ENCODE measurements at regions not wholly inside any gene's neighbourhood (a gene's known extent, or its start where the extent isn't known, plus 50 kb on each side); places are given as distances from the start of the nearest gene placed in this dataset.

DNA sequence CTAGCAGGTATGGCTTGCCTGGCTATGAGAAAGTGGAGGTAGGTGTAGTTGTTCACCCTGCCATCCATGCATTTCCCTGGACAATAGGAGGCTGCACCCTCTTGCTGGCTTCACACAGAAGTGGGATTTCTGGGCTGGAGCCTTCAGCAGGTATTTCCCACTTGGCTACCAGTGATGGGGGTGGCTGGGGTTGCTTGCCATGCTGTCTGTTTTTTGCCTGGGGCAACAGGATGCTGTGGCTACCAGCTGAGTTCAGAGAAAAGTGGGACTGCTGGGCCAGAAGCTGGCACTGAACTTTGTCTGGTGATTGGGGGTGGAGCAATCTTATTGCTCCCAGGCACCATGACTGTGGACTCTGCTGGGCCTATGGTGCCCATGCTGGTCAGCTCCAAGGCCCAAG, 299.6 kb downstream of the FAM170A start:
- Mint-ChIP-seq H3K36me3 (ENCODE audit: insufficient read depth) (no peaks in the 10 kb centered on the region), H3K4me1 (ENCODE audit: low read depth) (peaks cover 3% of the 10 kb centered on the region), H3K27me3 (no peaks in the 10 kb centered on the region), H3K9me3 (ENCODE audit: low read depth) (no peaks in the 10 kb centered on the region), H3K4me3 (ENCODE audit: low read depth) (no peak overlapping the region), H3K27ac (no peak overlapping the region)
- no peak for DNase-seq (ENCODE audit: low spot score, unreplicated experiment)
- TF ChIP-seq, protein P1, sequence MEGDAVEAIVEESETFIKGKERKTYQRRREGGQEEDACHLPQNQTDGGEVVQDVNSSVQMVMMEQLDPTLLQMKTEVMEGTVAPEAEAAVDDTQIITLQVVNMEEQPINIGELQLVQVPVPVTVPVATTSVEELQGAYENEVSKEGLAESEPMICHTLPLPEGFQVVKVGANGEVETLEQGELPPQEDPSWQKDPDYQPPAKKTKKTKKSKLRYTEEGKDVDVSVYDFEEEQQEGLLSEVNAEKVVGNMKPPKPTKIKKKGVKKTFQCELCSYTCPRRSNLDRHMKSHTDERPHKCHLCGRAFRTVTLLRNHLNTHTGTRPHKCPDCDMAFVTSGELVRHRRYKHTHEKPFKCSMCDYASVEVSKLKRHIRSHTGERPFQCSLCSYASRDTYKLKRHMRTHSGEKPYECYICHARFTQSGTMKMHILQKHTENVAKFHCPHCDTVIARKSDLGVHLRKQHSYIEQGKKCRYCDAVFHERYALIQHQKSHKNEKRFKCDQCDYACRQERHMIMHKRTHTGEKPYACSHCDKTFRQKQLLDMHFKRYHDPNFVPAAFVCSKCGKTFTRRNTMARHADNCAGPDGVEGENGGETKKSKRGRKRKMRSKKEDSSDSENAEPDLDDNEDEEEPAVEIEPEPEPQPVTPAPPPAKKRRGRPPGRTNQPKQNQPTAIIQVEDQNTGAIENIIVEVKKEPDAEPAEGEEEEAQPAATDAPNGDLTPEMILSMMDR (IDR thresholded peaks at IDR 0.05; ENCODE audit: unreplicated experiment) = no peak

DNA sequence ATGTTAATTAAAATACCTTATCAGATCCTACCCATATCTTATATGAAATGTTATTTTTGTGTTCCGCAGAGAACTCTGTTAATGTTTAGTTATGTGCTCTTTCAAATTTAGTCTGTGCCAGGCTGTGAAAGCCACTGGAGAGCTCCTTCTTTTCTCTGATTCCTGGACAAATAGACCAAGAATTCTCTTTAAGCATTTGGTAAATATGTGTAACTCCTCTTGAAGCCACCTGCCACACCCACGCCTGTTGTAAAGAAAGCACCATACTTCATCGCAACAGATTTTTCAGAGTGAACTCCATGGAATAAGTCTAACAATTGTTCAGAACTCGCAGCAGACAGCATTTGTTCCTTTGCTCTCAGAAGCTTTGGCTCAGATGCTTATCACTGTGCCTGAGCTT, 301.1 kb downstream of the FAM170A start:
- Mint-ChIP-seq H3K4me1 (ENCODE audit: low read depth) (peaks cover 3% of the 10 kb centered on the region), H3K27me3 (no peaks in the 10 kb centered on the region), H3K27ac (no peak overlapping the region), H3K9me3 (ENCODE audit: low read depth) (no peaks in the 10 kb centered on the region), H3K4me3 (ENCODE audit: low read depth) (no peak overlapping the region), H3K36me3 (ENCODE audit: insufficient read depth) (no peaks in the 10 kb centered on the region)
- DNase-seq (ENCODE audit: low spot score, unreplicated experiment) = no peak
- TF ChIP-seq, protein P1 (IDR thresholded peaks at IDR 0.05; ENCODE audit: unreplicated experiment) = no peak

DNA sequence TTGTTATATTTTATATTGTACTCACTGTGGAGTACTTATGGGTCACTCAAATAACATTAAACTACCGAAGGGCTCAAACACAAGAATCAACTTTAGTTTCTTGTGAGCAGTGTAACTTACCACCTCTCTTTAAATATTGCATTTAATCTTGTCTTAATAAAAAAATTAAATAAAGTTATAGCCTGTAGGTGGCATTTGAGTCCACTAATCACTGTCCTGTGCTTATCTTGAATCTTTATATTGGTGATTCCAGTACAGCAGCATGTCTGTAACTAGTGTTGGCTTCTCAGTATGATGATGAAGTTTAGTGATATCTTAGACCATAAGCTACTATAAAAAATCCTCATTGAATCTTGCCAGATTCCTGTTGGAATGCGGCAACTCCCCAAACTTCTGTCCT, 313.8 kb downstream of the FAM170A start:
- no peaks in the 10 kb centered on the region for H3K36me3 Mint-ChIP-seq (ENCODE audit: insufficient read depth)
- no peak overlapping the region for H3K4me3 Mint-ChIP-seq (ENCODE audit: low read depth)
- peaks cover 17% of the 10 kb centered on the region for H3K9me3 Mint-ChIP-seq (ENCODE audit: low read depth)
- no peaks in the 10 kb centered on the region for H3K4me1 Mint-ChIP-seq (ENCODE audit: low read depth)
- TF ChIP-seq, protein P1 (IDR thresholded peaks at IDR 0.05; ENCODE audit: unreplicated experiment) = no peak
- no peak overlapping the region for H3K27ac Mint-ChIP-seq
- H3K27me3 Mint-ChIP-seq = no peaks in the 10 kb centered on the region
- DNase-seq (ENCODE audit: low spot score, unreplicated experiment) = no peak

DNA sequence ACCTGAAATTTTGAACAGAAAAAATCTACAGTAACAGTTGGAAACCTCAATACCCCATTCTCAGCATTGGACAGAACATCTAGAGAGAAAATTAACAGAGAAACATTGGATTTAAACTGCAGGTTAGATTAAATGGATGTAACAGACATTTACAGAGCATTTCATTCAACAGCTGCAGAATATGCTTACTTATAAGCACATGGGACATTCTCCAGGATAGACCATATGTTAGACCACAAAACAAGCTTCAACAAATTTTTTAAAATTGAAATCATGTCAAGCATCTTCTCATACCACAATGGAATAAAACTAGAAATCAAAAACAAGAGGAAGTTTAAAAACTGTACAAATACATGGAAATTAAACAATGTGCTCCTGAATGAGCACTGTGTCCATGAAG, 316.3 kb downstream of the FAM170A start:
- TF ChIP-seq, protein P1 (IDR thresholded peaks at IDR 0.05; ENCODE audit: unreplicated experiment) = no peak
- no peak for DNase-seq (ENCODE audit: low spot score, unreplicated experiment)
- no peaks in the 10 kb centered on the region for H3K27me3 Mint-ChIP-seq
- no peak overlapping the region for H3K4me3 Mint-ChIP-seq (ENCODE audit: low read depth)
- H3K36me3 Mint-ChIP-seq (ENCODE audit: insufficient read depth) = no peaks in the 10 kb centered on the region
- H3K4me1 Mint-ChIP-seq (ENCODE audit: low read depth) = no peaks in the 10 kb centered on the region
- H3K9me3 Mint-ChIP-seq (ENCODE audit: low read depth) = peaks cover 12% of the 10 kb centered on the region
- H3K27ac Mint-ChIP-seq = no peak overlapping the region

DNA sequence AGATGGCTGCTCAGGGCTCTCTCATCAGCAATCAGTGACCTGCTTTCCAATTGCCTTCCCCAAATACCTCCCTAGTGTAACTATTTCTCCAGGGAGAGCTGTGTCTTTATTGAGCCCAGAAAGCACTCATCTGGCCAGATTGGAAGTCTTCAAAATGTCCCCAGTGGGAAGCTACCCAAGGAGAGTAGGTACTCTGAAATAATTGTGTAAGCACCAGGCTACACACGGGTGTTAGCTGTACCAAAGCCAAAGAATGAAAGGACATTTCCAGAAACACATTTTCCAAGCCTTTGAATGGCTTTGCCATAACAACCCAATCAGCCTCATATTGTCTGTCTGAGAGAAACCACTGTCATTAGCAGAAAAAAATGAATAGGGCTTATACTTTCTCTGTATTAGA, 318.8 kb downstream of the FAM170A start:
- no peak overlapping the region for H3K4me3 Mint-ChIP-seq (ENCODE audit: low read depth)
- H3K4me1 Mint-ChIP-seq (ENCODE audit: low read depth) = peaks cover 9% of the 10 kb centered on the region
- peaks cover 12% of the 10 kb centered on the region for H3K9me3 Mint-ChIP-seq (ENCODE audit: low read depth)
- no peaks in the 10 kb centered on the region for H3K36me3 Mint-ChIP-seq (ENCODE audit: insufficient read depth)
- H3K27ac Mint-ChIP-seq = no peak overlapping the region
- H3K27me3 Mint-ChIP-seq = no peaks in the 10 kb centered on the region
- no peak for DNase-seq (ENCODE audit: low spot score, unreplicated experiment)
- TF ChIP-seq, protein P1 (IDR thresholded peaks at IDR 0.05; ENCODE audit: unreplicated experiment) = no peak

All from progenitor cell of endocrine pancreas (in vitro differentiated cells).